HG03159 (cell line): ENCODE measurements at regions not wholly inside any gene's neighbourhood (a gene's known extent, or its start where the extent isn't known, plus 50 kb on each side); places are given as distances from the start of the nearest gene placed in this dataset.

Source experiments
- ATAC-seq: cut with Tn5 transposase; IDR thresholded peaks from one replicate; pipeline ENCODE4 v1.9.1; 2021; ENCODE audit warnings: mild to moderate bottlenecking, moderate library complexity; ENCODE audit not compliant: unreplicated experiment

DNA sequence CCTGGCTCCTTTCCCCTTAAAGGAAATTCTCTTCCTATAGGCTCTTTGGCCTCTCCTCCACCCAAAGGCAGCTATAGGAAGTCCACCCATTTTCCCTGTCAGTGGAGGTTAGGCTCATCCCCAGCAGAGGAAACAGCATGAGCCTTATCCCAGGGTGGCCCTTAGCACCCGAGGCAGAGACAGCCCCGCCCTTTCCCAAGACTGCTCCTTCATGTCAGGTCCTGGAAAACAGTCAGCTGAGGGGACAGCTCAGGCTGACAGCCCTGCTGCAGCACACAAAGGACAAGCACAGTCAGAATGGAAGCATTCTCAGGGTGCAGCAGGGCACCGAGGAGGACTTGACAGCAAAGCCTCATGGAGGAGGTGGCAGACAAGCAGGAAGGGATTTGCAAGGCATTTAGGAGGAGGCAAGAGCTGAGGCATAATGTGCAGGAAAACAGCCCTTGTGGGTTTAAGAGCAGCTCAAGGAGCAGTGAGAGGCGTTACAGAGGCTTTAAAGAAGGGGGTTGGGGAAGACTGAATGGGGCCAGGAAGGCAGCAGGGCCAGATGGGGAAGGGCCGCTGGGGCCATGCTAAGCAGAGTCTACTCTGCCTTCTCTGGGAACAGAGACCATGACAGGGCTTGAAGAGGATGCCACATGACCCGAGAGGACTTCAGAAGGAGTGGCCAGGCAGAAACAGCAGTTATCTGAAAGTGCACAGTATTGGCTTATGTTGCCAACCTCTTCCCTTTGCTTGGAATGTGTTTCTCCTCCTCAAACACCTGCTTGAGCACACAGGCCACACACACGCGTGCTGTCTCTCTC, 216.6 kb downstream of the SH3BP4 start:
- no peak for ATAC-seq

GRCh38 chr2:235170016-235170415, 218.2 kb downstream of the SH3BP4 start:
- ATAC-seq = no peak

DNA sequence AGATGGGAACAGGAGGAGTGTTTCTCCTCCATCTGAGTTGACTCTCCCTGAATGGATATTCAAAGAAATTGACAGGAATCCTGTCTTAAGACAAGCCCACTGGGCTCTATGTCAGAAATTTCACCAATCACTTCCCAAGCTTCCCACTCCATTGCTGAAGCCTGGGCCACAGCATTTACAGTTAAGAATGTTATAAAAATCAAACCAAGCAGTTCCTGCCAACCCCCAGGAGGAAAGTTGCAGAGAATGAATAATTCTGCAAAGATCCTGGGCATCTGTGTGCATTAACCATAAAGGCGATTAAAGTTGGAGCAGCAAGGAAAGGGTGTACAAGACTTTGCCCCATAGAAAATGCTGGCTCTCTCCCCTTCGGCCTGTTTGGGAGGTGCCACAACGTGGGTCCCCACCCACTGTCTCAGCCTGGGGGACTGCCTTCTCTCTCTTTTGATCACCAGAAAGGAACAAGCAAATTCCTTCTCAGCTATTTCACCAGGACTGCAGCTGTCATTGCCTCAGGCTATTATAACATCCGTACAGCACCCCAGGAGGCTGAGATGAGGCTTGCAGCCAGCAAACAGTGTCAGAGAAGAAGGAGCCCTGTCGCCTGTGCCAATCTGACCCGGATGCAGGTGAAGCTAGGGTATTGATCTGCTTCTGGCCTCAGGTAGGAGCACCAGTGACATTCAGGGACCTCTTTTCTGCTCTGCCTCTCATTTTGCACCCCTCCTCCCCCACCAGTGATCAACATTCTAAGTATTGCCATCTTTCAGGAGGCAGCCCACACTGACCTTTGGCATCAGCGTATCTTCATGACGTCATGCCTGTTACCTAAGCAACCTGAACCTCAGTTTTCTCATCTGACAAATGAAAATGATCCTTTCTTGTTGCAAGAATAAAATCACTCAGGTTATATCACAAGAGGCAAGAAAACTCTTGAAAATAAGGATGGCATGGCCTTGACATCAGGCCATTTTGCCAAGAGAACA, 219.0 kb downstream of the SH3BP4 start:
- no peak for ATAC-seq

- ATAC-seq = no peak
Measured at GRCh38 chr2:235171550-235172031, 219.8 kb downstream of the SH3BP4 start.

- no peak for ATAC-seq
Measured at GRCh38 chr2:235180642-235181041, 228.8 kb downstream of the SH3BP4 start.

GRCh38 chr2:235183786-235184185, 232.0 kb downstream of the SH3BP4 start:
- no peak for ATAC-seq

- no peak for ATAC-seq
Measured at GRCh38 chr2:235187806-235188205, 236.0 kb downstream of the SH3BP4 start.

GRCh38 chr2:235191486-235191885, 239.7 kb downstream of the SH3BP4 start:
- no peak for ATAC-seq

GRCh38 chr2:235191978-235192377, 240.2 kb downstream of the SH3BP4 start:
- ATAC-seq = no peak

GRCh38 chr2:235194351-235194750, 242.5 kb downstream of the SH3BP4 start:
- no peak for ATAC-seq

GRCh38 chr2:235194836-235195235, 243.0 kb downstream of the SH3BP4 start:
- ATAC-seq = no peak

GRCh38 chr2:235195921-235196320, 244.1 kb downstream of the SH3BP4 start:
- no peak for ATAC-seq

DNA sequence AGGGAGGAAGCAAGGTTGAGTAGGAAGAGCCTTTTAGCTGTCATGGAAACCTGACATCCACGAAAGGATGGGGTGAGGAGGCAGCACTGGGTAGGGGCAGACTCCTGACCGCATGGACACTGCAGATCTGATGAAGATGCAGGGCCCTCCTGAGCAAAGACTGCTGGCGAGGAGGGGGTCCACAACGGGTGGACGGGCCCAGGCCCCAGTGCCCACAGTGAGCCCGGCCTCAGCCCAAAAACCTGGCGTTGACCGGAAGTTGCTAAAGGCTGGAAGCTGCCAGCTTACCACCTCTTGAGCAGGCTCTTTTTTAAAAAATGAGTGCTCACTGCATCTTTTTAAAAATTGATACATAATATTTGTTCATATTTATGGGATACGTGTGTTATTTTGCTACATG, 247.3 kb downstream of the SH3BP4 start:
- no peak for ATAC-seq

GRCh38 chr2:235200216-235200615, 248.4 kb downstream of the SH3BP4 start:
- no peak for ATAC-seq

GRCh38 chr2:235201756-235202155, 249.9 kb downstream of the SH3BP4 start:
- ATAC-seq = no peak

DNA sequence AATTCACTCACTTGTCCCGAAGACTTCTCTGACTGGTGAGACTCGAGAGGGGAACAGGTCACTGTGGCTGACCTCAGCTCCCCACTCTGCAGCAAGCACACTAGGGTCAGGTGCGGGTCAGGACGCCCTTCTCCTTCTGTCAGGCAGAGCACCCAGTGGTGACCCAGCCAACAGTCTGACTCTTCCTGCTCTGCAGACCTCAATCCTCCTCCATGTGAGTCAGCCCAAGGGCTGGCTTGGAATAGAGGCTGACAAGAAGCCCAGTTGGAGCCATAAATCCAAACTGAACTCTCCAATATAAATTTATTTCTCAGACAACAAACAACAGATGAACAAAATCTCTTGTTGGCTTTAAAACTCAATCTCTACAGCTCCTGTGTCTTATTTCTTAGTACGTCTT, 253.1 kb downstream of the SH3BP4 start:
- no peak for ATAC-seq

GRCh38 chr2:235206399-235206798, 254.6 kb downstream of the SH3BP4 start:
- no peak for ATAC-seq

- peak; percentile 82 for ATAC-seq
Measured at GRCh38 chr2:235206980-235207579, 255.3 kb downstream of the SH3BP4 start.

GRCh38 chr2:235211056-235211455, 259.2 kb downstream of the SH3BP4 start:
- ATAC-seq = no peak

DNA sequence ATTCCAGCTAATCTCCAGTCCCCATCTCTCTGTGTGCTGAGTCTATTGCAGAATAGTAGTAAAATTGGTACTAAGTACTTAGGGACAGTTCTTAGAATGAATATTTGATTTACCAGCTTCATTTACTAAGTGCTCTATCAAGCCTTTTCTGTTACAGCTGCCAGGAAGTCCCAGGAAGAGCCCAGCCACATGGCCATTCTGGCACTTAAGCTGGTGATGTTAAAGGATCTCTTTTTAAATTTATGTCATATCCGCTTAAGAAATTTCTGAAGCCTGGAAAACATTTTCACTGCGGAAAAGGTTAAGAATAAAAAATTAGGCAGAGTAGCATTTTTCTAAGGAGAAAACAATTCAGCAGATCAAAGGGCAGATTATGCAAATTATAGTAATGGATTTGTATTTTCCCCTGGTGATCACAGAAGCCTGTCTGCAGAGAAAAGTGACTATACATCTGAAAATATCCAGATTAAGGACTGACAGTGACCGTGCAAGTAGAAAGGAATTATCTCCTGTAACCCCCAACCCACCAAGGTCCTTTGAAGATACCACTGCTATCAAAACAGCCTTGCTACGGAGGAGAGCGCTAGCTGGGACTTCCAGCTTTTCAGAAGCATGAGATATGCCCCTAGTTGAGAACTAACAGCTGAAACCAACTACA, 260.8 kb downstream of the SH3BP4 start:
- no peak for ATAC-seq

GRCh38 chr2:235215248-235215647, 263.4 kb downstream of the SH3BP4 start:
- no peak for ATAC-seq
